ENCODE measurements at regions not wholly inside any gene's neighbourhood (a gene's known extent, or its start where the extent isn't known, plus 50 kb on each side); places are given as distances from the start of the nearest gene placed in this dataset.

- DNase-seq (ENCODE audit: low spot score) (no peak), ATAC-seq (no peak)
- no peak overlapping the region for H3K27ac Mint-ChIP-seq
- H3K4me3 Mint-ChIP-seq: no peak overlapping the region
- Histone ChIP-seq H3K4me1 (ENCODE audit: insufficient read depth) (no peaks in the 10 kb centered on the region), H3K36me3 (ENCODE audit: insufficient read depth) (no peaks in the 10 kb centered on the region), H3F3A (replicated peaks; ENCODE audit: low read depth) (no peaks in the 10 kb centered on the region), H3K27me3 (ENCODE audit: insufficient read depth) (no peaks in the 10 kb centered on the region), H4K20me1 (replicated peaks; ENCODE audit: insufficient read depth) (no peaks in the 10 kb centered on the region), H3K9me2 (ENCODE audit: insufficient read depth) (no peaks in the 10 kb centered on the region), H3K4me3 (no peak overlapping the region), H3K4me2 (no peak overlapping the region), H2AFZ (no peak overlapping the region), H3K79me2 (replicated peaks; ENCODE audit: insufficient read depth) (no peaks in the 10 kb centered on the region), H3K27ac (ENCODE audit: low read depth) (no peak overlapping the region)
- no peaks in the 10 kb centered on the region for H3K4me1 Mint-ChIP-seq
- H3K36me3 Mint-ChIP-seq (ENCODE audit: low read depth): peaks cover 5% of the 10 kb centered on the region; the same call in 2 of the 3 replicates
- peaks cover 26% of the 10 kb centered on the region for H3K9me3 Mint-ChIP-seq
- peaks cover 28% of the 10 kb centered on the region for H3K27me3 Mint-ChIP-seq (ENCODE audit: insufficient read depth, low read depth, poor library complexity)
- TF ChIP-seq, protein P1, sequence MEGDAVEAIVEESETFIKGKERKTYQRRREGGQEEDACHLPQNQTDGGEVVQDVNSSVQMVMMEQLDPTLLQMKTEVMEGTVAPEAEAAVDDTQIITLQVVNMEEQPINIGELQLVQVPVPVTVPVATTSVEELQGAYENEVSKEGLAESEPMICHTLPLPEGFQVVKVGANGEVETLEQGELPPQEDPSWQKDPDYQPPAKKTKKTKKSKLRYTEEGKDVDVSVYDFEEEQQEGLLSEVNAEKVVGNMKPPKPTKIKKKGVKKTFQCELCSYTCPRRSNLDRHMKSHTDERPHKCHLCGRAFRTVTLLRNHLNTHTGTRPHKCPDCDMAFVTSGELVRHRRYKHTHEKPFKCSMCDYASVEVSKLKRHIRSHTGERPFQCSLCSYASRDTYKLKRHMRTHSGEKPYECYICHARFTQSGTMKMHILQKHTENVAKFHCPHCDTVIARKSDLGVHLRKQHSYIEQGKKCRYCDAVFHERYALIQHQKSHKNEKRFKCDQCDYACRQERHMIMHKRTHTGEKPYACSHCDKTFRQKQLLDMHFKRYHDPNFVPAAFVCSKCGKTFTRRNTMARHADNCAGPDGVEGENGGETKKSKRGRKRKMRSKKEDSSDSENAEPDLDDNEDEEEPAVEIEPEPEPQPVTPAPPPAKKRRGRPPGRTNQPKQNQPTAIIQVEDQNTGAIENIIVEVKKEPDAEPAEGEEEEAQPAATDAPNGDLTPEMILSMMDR (conservative IDR thresholded peaks at IDR 0.05; ENCODE audit: low read depth in 2 of 2): no peak
- no peak for TF ChIP-seq ZNF331 (CRISPR knock-in tag; IDR thresholded peaks at IDR 0.05; ENCODE audit: low read depth)
- no peak for TF ChIP-seq EZH2phosphoT487 (IDR thresholded peaks at IDR 0.05; ENCODE audit: unreplicated experiment)
- TF ChIP-seq CREB1 (CRISPR knock-in tag; IDR thresholded peaks at IDR 0.05; ENCODE audit: low read depth): no peak
- no peak for TF ChIP-seq ETS1 (IDR thresholded peaks at IDR 0.05)
- no peak for TF ChIP-seq NANOG (IDR thresholded peaks at IDR 0.05; ENCODE audit: borderline replicate concordance)
- TF ChIP-seq REST (IDR thresholded peaks at IDR 0.05; ENCODE audit: unreplicated experiment): no peak
- TF ChIP-seq POLR2AphosphoS5 (IDR thresholded peaks at IDR 0.05; ENCODE audit: low read depth): no peak
- TF ChIP-seq EZH2 (IDR thresholded peaks at IDR 0.05; ENCODE audit: low read depth, unreplicated experiment): no peak
- no peak for TF ChIP-seq JUNB (IDR thresholded peaks at IDR 0.05; ENCODE audit: unreplicated experiment)
- no peak for TF ChIP-seq ZNF462 (CRISPR knock-in tag; IDR thresholded peaks at IDR 0.05)
- TF ChIP-seq ZNF114 (CRISPR knock-in tag; IDR thresholded peaks at IDR 0.05): no peak
- TF ChIP-seq STAT1 (IDR thresholded peaks at IDR 0.05; ENCODE audit: unreplicated experiment): no peak
Observed at GRCh38 chr16:88301431-88301830, 81.3 kb upstream of the ZNF469 start.
